ENCODE measurements at regions not wholly inside any gene's neighbourhood (a gene's known extent, or its start where the extent isn't known, plus 50 kb on each side); places are given as distances from the start of the nearest gene placed in this dataset.

DNA sequence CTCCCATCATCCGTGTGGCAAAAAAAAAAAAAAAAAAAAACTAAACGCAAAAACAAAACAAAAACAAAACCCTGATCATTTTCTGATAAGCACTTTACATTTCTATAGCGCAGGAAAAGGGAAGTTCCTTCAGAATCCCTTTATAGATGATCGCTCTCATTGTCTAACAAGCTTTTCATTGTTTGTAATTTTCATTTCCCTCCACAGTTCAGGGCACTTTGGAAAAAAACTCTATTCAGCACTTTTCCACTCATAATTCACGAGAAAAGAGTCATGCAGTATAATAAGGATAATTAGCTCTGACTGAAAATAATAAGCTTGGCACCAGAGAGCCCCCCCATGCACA is 89.4 kb upstream of the ATXN1 start:
- TF ChIP-seq EZH2 (IDR thresholded peaks at IDR 0.05; ENCODE audit: borderline replicate concordance, low read depth, low read length, poor library complexity, severe bottlenecking), result no peak
- TF ChIP-seq, protein P1, sequence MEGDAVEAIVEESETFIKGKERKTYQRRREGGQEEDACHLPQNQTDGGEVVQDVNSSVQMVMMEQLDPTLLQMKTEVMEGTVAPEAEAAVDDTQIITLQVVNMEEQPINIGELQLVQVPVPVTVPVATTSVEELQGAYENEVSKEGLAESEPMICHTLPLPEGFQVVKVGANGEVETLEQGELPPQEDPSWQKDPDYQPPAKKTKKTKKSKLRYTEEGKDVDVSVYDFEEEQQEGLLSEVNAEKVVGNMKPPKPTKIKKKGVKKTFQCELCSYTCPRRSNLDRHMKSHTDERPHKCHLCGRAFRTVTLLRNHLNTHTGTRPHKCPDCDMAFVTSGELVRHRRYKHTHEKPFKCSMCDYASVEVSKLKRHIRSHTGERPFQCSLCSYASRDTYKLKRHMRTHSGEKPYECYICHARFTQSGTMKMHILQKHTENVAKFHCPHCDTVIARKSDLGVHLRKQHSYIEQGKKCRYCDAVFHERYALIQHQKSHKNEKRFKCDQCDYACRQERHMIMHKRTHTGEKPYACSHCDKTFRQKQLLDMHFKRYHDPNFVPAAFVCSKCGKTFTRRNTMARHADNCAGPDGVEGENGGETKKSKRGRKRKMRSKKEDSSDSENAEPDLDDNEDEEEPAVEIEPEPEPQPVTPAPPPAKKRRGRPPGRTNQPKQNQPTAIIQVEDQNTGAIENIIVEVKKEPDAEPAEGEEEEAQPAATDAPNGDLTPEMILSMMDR (conservative IDR thresholded peaks at IDR 0.05; ENCODE audit: low read depth, low read length), result no peak
- Histone ChIP-seq H3K36me3 (ENCODE audit: insufficient read depth, low read length, poor library complexity, severe bottlenecking) (no peaks in the 10 kb centered on the region), H3K4me3 (ENCODE audit: low read depth, low read length, poor library complexity, severe bottlenecking) (no peak overlapping the region), H3K9me3 (ENCODE audit: low read depth, low read length, poor library complexity, severe bottlenecking) (no peaks in the 10 kb centered on the region), H3K4me1 (ENCODE audit: insufficient read depth, low read length, poor library complexity, severe bottlenecking) (peaks cover 37% of the 10 kb centered on the region), H3K27me3 (replicated peaks; ENCODE audit: insufficient read depth, low read depth, low read length, poor library complexity) (no peaks in the 10 kb centered on the region), H3K27ac (ENCODE audit: low read depth, low read length, poor library complexity, severe bottlenecking) (peak overlapping the region; percentile 52)
- POLR2A ChIA-PET (ENCODE audit: low non-redundant PET), result no interaction called here
- DNase-seq (ENCODE audit: low spot score), result peak; percentile 76
- no TSS peak for BruUV-seq (replicated peaks)
- intact Hi-C loops (cut with micrococcal nuclease; ENCODE audit: unreplicated experiment), result loop anchor here (1.0 kb wide), 1 partner anchor 97 kb away; no protein-coding TSS in a partner anchor
- CTCF ChIA-PET, result no interaction called here

DNA sequence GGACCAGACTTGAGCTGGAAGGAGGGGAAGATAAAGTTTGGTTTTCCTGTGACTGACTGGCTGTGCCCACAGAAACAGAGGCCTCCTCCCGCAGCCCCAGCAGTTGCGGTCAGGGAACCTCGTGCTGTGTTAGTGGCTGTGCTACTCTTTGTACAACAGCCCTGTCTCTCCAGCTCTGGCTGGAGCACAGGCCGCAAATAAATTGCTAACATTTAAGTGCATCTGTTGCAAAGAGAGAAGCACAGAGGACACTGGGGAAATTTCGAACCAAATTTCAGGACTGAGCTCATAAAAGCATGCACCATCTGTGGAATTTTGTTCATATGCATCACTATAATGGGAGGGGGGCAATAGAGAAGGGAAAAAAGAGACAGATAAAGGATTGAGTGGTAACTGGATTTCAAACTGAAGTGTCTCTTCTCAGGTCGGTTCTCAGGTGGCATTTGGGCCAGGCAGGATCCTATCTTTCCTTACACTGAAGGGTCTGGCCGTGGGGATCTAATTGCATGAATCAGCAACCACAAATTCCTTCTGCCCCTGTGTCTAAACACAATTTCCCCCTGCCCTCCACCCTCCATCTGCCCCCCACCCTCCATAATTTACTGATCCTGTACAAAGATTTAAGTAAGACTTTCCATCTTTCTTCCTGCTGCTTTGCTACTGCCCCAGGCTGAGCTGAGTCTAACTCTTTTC is 88.9 kb upstream of the ATXN1 start:
- TSS peak; percentile 52 for BruUV-seq (replicated peaks)
- peak; percentile 21 for DNase-seq (ENCODE audit: low spot score)
- H3K9me3 ChIP-seq (ENCODE audit: low read depth, low read length, poor library complexity, severe bottlenecking), result no peaks in the 10 kb centered on the region
- peaks cover 37% of the 10 kb centered on the region for H3K4me1 ChIP-seq (ENCODE audit: insufficient read depth, low read length, poor library complexity, severe bottlenecking)
- H3K27me3 ChIP-seq (replicated peaks; ENCODE audit: insufficient read depth, low read depth, low read length, poor library complexity), result no peaks in the 10 kb centered on the region
- ChIA-PET CTCF (no interaction called here), POLR2A (ENCODE audit: low non-redundant PET) (no interaction called here)
- TF ChIP-seq, protein P1 (conservative IDR thresholded peaks at IDR 0.05; ENCODE audit: low read depth, low read length), result no peak
- no peak for TF ChIP-seq EZH2 (IDR thresholded peaks at IDR 0.05; ENCODE audit: borderline replicate concordance, low read depth, low read length, poor library complexity, severe bottlenecking)
- intact Hi-C loops (cut with micrococcal nuclease; ENCODE audit: unreplicated experiment), result no loop called here
- H3K36me3 ChIP-seq (ENCODE audit: insufficient read depth, low read length, poor library complexity, severe bottlenecking), result no peaks in the 10 kb centered on the region
- peak overlapping the region; percentile 59 for H3K27ac ChIP-seq (ENCODE audit: low read depth, low read length, poor library complexity, severe bottlenecking)
- no peak overlapping the region for H3K4me3 ChIP-seq (ENCODE audit: low read depth, low read length, poor library complexity, severe bottlenecking)

DNA sequence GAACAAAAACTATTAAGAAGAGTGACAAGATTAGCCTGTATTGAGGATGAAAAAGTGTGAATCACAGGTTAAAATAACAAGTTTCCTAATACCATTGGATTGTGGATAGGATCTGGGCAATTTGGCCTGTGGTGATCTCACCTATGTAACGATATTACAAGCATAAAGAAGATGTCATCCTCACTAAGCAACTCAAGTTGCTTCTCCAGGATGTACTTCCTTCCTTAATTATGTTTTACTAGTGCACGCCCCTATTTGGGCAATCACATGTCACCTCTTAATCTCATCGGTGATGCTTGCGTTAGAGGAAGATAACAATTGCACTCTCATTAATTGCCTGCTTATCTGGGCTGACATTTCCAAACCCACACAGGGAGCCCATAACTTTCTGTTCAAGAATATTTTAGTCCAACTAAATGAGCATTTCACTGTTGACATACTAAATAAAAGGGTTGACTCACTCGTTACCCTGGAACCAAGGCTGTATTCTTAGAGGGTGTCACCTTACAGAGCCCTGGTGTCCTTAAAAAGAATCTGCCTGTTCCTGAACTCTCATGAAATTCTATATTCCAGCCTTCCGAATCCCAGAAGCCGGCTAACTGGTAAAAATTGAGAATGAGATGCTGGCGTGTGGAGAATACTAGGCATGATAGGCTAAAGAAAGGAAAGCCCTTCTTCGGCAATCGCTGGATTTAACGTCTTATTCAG is 88.2 kb upstream of the ATXN1 start:
- ChIA-PET POLR2A (ENCODE audit: low non-redundant PET) (no interaction called here), CTCF (no interaction called here)
- DNase-seq (ENCODE audit: low spot score), result peak; percentile 69
- H3K27ac ChIP-seq (ENCODE audit: low read depth, low read length, poor library complexity, severe bottlenecking), result peak overlapping the region; percentile 59
- no peaks in the 10 kb centered on the region for H3K9me3 ChIP-seq (ENCODE audit: low read depth, low read length, poor library complexity, severe bottlenecking)
- intact Hi-C loops (cut with micrococcal nuclease; ENCODE audit: unreplicated experiment), result no loop called here
- H3K27me3 ChIP-seq (replicated peaks; ENCODE audit: insufficient read depth, low read depth, low read length, poor library complexity), result no peaks in the 10 kb centered on the region
- H3K36me3 ChIP-seq (ENCODE audit: insufficient read depth, low read length, poor library complexity, severe bottlenecking), result no peaks in the 10 kb centered on the region
- H3K4me3 ChIP-seq (ENCODE audit: low read depth, low read length, poor library complexity, severe bottlenecking), result no peak overlapping the region
- H3K4me1 ChIP-seq (ENCODE audit: insufficient read depth, low read length, poor library complexity, severe bottlenecking), result peaks cover 41% of the 10 kb centered on the region
- no peak for TF ChIP-seq EZH2 (IDR thresholded peaks at IDR 0.05; ENCODE audit: borderline replicate concordance, low read depth, low read length, poor library complexity, severe bottlenecking)
- TF ChIP-seq, protein P1 (conservative IDR thresholded peaks at IDR 0.05; ENCODE audit: low read depth, low read length), result no peak
- no TSS peak for BruUV-seq (replicated peaks)
